Body of pancreas (tissue), 4 donors: ENCODE measurements at regions not wholly inside any gene's neighbourhood (a gene's known extent, or its start where the extent isn't known, plus 50 kb on each side); places are given as distances from the start of the nearest gene placed in this dataset. TPM values are rescaled to one million over a fixed set of nuclear protein-coding genes. Genes with fewer than 3 reads are reported as not detected.

Source experiments
- ATAC-seq: fragments of 150-250 bp; one replicate; pipeline ENCODE4 v1.9.1; 2016
- DNase-seq, 4 donors: peaks; one replicate each; pipeline ENCODE4 v3.0.0-alpha.2; 2019
- H3K27ac ChIP-seq, 4 donors: fragments of 200-600 bp; sonication (generic); 1 replicate in 3 of 4; 2 replicates in 1 of 4; pipeline versions ENCODE4 v1.5.1 to v1.6.1; 2016 to 2019; ENCODE audit warnings: mild to moderate bottlenecking in 1 of 4, mixed read lengths in 1 of 4, moderate library complexity in 1 of 4
- H3K27me3 ChIP-seq, 2 donors: fragments of 200-600 bp; sonication (generic); one replicate each; pipeline ENCODE4 v1.6.0; 2016; ENCODE audit warnings: mild to moderate bottlenecking in 1 of 2
- H3K36me3 ChIP-seq, 2 donors: fragments of 200-600 bp; sonication (generic); replicated peaks in 1 of 2; 2 replicates each; pipeline ENCODE4 v1.5.1; 2016; ENCODE audit warnings: low read depth in 2 of 2; ENCODE audit not compliant: insufficient read depth in 1 of 2
- H3K4me1 ChIP-seq: fragments of 200-600 bp; sonication (generic); one replicate; pipeline ENCODE4 v1.6.0; 2016
- H3K4me3 ChIP-seq, 2 donors: fragments of 200-600 bp; sonication (generic); 1 replicate in 1 of 2; 2 replicates in 1 of 2; pipeline ENCODE4 v1.5.1; 2016 to 2019
- H3K9me3 ChIP-seq, 3 donors: fragments of 200-600 bp; sonication (generic); 1 replicate in 2 of 3; 2 replicates in 1 of 3; pipeline ENCODE4 v1.5.1; 2016
- POLR2A ChIP-seq, 3 donors: fragments of 450-650 bp; IDR thresholded peaks; one replicate each; pipeline ENCODE4 v1.6.1; 2016; ENCODE audit warnings: antibody characterized with exemption in 3 of 3, mild to moderate bottlenecking in 2 of 3
- WGBS, 2 donors: methylation state at CpG; one replicate each; pipeline ENCODE4 v1.1.5; 2017; 5-methylcytosine and 5-hydroxymethylcytosine counted together
- intact Hi-C: fragments of 100-400 bp; cut with DNase I; formaldehyde crosslinking; loops from one replicate; pipeline ENCODE4 v1.15.1; 2023
- small RNA-seq: library from RNA; depleted of rRNA; stranded (forward); fragments of <200 nt; gene quantifications from one replicate; pipeline ENCODE3, GENCODE V24; 2016
- TF ChIP-seq, protein P1 (sequence below), 7 experiments: fragments of 450-650 bp in 4 of 7; fragments of 200-600 bp in 3 of 7; sonication (generic) in 3 of 7; IDR thresholded peaks; one replicate each; pipeline ENCODE4 v1.5.1; 2016 to 2019; ENCODE audit warnings: antibody characterized with exemption in 7 of 7

DNA sequence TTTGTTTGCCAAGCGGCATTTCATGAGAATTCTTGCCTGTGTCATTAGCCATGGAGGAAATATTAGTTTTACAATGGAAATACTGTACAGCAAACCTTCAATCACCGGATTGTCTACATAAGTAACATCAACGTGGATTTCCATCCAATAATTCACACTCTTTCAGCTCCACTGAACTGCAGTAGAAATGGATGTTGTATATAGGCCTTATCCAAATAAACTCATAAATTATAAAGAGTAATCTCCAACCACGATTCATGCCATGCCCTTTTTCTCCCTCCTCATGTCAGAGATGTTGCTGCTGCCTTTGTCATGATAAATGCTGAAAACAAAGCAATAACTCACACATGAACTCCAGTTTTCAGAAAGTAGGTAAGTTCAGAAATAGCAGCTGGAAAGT is 54.9 kb upstream of the EYS start:
- Histone ChIP-seq H3K27ac (no peak overlapping the region), H3K4me1 (no peaks in the 10 kb centered on the region), H3K27me3 (no peaks in the 10 kb centered on the region), H3K4me3 (no peak overlapping the region), H3K9me3 (no peaks in the 10 kb centered on the region), H3K36me3 (no peaks in the 10 kb centered on the region)
- WGBS, 2 donors: 48 to 49% methylated on average over 4 of the region's 4 CpGs
- intact Hi-C loops: no loop called here
- TF ChIP-seq, protein P1, sequence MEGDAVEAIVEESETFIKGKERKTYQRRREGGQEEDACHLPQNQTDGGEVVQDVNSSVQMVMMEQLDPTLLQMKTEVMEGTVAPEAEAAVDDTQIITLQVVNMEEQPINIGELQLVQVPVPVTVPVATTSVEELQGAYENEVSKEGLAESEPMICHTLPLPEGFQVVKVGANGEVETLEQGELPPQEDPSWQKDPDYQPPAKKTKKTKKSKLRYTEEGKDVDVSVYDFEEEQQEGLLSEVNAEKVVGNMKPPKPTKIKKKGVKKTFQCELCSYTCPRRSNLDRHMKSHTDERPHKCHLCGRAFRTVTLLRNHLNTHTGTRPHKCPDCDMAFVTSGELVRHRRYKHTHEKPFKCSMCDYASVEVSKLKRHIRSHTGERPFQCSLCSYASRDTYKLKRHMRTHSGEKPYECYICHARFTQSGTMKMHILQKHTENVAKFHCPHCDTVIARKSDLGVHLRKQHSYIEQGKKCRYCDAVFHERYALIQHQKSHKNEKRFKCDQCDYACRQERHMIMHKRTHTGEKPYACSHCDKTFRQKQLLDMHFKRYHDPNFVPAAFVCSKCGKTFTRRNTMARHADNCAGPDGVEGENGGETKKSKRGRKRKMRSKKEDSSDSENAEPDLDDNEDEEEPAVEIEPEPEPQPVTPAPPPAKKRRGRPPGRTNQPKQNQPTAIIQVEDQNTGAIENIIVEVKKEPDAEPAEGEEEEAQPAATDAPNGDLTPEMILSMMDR (IDR thresholded peaks at IDR 0.05): no peak
- no peak for TF ChIP-seq POLR2A (IDR thresholded peaks at IDR 0.05)
- no peak for ATAC-seq
- DNase-seq: no peak

- intact Hi-C loops: no loop called here
- no peaks in the 10 kb centered on the region for H3K36me3 ChIP-seq
- no peak overlapping the region for H3K27ac ChIP-seq
- no peak for TF ChIP-seq POLR2A (IDR thresholded peaks at IDR 0.05)
- TF ChIP-seq, protein P1 (IDR thresholded peaks at IDR 0.05): no peak
- H3K4me1 ChIP-seq: no peaks in the 10 kb centered on the region
- H3K4me3 ChIP-seq: no peak overlapping the region
- no peaks in the 10 kb centered on the region for H3K9me3 ChIP-seq
- no peaks in the 10 kb centered on the region for H3K27me3 ChIP-seq
- 56 to 57% methylated on average over 1 of the region's 1 CpG for WGBS, 2 donors
- ATAC-seq: no peak
- no peak for DNase-seq
Observed at GRCh38 chr6:65760285-65760684, 53.3 kb upstream of the EYS start.

Small RNA genes in the stretch of these regions (small RNA-seq; reads per million reads assigned to genes)
- gene RF00019: not detected
- not detected for gene RF00571
- gene RNA5SP208: 0.42 reads per million
- gene RNU6-280P: not detected
- gene RNU7-66P: not detected
